Ishikawa (cell line): ENCODE measurements at regions not wholly inside any gene's neighbourhood (a gene's known extent, or its start where the extent isn't known, plus 50 kb on each side); places are given as distances from the start of the nearest gene placed in this dataset.

ENCODE experiments used
- CEBPB ChIP-seq: IDR thresholded peaks from 2 replicates; pipeline ENCODE4 v1.6.1; 2012
- CREB1 ChIP-seq: IDR thresholded peaks from 2 replicates; pipeline ENCODE4 v1.6.1; 2012; ENCODE audit warnings: low read depth
- EGR1 ChIP-seq: IDR thresholded peaks from 2 replicates; pipeline ENCODE4 v1.6.1; 2012
- EP300 ChIP-seq: IDR thresholded peaks from 2 replicates; pipeline ENCODE4 v1.6.1; 2012; ENCODE audit warnings: borderline replicate concordance
- NFIC ChIP-seq: IDR thresholded peaks from 2 replicates; pipeline ENCODE4 v1.6.1; 2012
- RAD21 ChIP-seq: IDR thresholded peaks from 2 replicates; pipeline ENCODE4 v1.6.1; 2012; ENCODE audit warnings: low read depth
- TAF1 ChIP-seq: IDR thresholded peaks from 2 replicates; pipeline ENCODE4 v1.6.1; 2012; ENCODE audit warnings: low read depth, mild to moderate bottlenecking
- TEAD4 ChIP-seq: IDR thresholded peaks from 2 replicates; pipeline ENCODE4 v1.6.1; 2012
- YY1 ChIP-seq: IDR thresholded peaks from 2 replicates; pipeline ENCODE4 v1.6.1; 2012; ENCODE audit warnings: low read depth
- TF ChIP-seq, protein P1 (sequence below): IDR thresholded peaks from 2 replicates; pipeline ENCODE4 v1.6.1; 2012
- TF ChIP-seq, protein P2 (sequence below): IDR thresholded peaks from 2 replicates; pipeline ENCODE4 v1.6.1; 2012; ENCODE audit warnings: low read depth, mild to moderate bottlenecking
- TF ChIP-seq, protein P3 (sequence below): IDR thresholded peaks from 2 replicates; pipeline ENCODE4 v1.6.1; 2012

DNA sequence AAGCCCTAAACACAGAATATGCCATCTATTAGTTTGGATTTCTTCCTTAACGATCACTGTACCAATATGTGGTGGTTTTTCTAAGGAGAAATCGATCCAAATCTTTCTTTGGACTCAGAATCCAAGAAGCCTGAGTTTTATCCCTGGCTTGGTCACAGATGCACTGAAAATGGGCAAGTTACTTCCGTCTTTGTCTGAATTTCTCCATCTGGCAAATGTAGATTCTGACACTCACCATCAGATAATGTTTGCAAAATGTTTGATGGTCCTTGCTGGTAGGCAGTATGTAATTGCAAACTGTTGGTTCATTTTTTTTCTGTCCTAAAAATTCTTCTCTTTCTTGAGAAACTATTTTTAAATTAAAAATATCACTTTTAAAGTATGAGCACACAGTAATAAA lies 115.0 kb downstream of the TSEN15 start:
- TF ChIP-seq, protein P1, sequence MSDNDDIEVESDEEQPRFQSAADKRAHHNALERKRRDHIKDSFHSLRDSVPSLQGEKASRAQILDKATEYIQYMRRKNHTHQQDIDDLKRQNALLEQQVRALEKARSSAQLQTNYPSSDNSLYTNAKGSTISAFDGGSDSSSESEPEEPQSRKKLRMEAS = no peak
- TF ChIP-seq EP300 (no peak), NFIC (no peak), TAF1 (no peak), EGR1 (no peak), CEBPB (no peak), YY1 (no peak), RAD21 (no peak), TEAD4 (no peak), CREB1 (no peak)
- TF ChIP-seq, protein P2, sequence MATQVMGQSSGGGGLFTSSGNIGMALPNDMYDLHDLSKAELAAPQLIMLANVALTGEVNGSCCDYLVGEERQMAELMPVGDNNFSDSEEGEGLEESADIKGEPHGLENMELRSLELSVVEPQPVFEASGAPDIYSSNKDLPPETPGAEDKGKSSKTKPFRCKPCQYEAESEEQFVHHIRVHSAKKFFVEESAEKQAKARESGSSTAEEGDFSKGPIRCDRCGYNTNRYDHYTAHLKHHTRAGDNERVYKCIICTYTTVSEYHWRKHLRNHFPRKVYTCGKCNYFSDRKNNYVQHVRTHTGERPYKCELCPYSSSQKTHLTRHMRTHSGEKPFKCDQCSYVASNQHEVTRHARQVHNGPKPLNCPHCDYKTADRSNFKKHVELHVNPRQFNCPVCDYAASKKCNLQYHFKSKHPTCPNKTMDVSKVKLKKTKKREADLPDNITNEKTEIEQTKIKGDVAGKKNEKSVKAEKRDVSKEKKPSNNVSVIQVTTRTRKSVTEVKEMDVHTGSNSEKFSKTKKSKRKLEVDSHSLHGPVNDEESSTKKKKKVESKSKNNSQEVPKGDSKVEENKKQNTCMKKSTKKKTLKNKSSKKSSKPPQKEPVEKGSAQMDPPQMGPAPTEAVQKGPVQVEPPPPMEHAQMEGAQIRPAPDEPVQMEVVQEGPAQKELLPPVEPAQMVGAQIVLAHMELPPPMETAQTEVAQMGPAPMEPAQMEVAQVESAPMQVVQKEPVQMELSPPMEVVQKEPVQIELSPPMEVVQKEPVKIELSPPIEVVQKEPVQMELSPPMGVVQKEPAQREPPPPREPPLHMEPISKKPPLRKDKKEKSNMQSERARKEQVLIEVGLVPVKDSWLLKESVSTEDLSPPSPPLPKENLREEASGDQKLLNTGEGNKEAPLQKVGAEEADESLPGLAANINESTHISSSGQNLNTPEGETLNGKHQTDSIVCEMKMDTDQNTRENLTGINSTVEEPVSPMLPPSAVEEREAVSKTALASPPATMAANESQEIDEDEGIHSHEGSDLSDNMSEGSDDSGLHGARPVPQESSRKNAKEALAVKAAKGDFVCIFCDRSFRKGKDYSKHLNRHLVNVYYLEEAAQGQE = no peak
- TF ChIP-seq, protein P3, sequence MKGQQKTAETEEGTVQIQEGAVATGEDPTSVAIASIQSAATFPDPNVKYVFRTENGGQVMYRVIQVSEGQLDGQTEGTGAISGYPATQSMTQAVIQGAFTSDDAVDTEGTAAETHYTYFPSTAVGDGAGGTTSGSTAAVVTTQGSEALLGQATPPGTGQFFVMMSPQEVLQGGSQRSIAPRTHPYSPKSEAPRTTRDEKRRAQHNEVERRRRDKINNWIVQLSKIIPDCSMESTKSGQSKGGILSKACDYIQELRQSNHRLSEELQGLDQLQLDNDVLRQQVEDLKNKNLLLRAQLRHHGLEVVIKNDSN = no peak
